ENCODE measurements at regions not wholly inside any gene's neighbourhood (a gene's known extent, or its start where the extent isn't known, plus 50 kb on each side); places are given as distances from the start of the nearest gene placed in this dataset.

GRCh38 chr7:68444042-68444441, 1154.2 kb upstream of the AUTS2 start:
- TF ChIP-seq GABPA (IDR thresholded peaks at IDR 0.05 in 1 of 2, conservative IDR thresholded peaks at IDR 0.05 in 1 of 2) (no peak), CTCF (IDR thresholded peaks at IDR 0.05; ENCODE audit: low read depth, low read length, missing input control) (no peak), RXRA (IDR thresholded peaks at IDR 0.05) (no peak)
